Myocyte (in vitro differentiated cells): ENCODE measurements at regions not wholly inside any gene's neighbourhood (a gene's known extent, or its start where the extent isn't known, plus 50 kb on each side); places are given as distances from the start of the nearest gene placed in this dataset.

ENCODE experiments used
- DNase-seq: peaks from one replicate; pipeline ENCODE4 v3.0.0-alpha.2; 2012; ENCODE audit warnings: low read depth

- no peak for DNase-seq
These were observed 160.6 kb upstream of the RGMA start for GRCh38 chr15:93249623-93250022.

GRCh38 chr15:93247466-93248121 is 158.6 kb upstream of the RGMA start:
- DNase-seq = no peak

- no peak for DNase-seq
These were observed 157.5 kb upstream of the RGMA start for GRCh38 chr15:93246266-93247242.

- DNase-seq = no peak
These were observed 156.6 kb upstream of the RGMA start for GRCh38 chr15:93245661-93246042.

GRCh38 chr15:93244696-93245660 is 156.0 kb upstream of the RGMA start:
- no peak for DNase-seq

GRCh38 chr15:93243573-93243972 is 154.6 kb upstream of the RGMA start:
- DNase-seq = no peak

GRCh38 chr15:93241696-93242585 is 152.9 kb upstream of the RGMA start:
- DNase-seq = no peak

- DNase-seq = no peak
These were observed 151.0 kb upstream of the RGMA start for GRCh38 chr15:93239993-93240392.

- no peak for DNase-seq
These were observed 150.6 kb upstream of the RGMA start for GRCh38 chr15:93239591-93239990.

GRCh38 chr15:93238641-93239040 is 149.6 kb upstream of the RGMA start:
- no peak for DNase-seq

GRCh38 chr15:93235926-93236780 is 147.1 kb upstream of the RGMA start:
- DNase-seq = no peak

GRCh38 chr15:93235269-93235668 is 146.3 kb upstream of the RGMA start:
- DNase-seq = no peak

- DNase-seq = no peak
These were observed 144.7 kb upstream of the RGMA start for GRCh38 chr15:93233710-93234109.

GRCh38 chr15:93232845-93233244 is 143.8 kb upstream of the RGMA start:
- no peak for DNase-seq

- no peak for DNase-seq
These were observed 143.0 kb upstream of the RGMA start for GRCh38 chr15:93231994-93232393.

- no peak for DNase-seq
These were observed 142.4 kb upstream of the RGMA start for GRCh38 chr15:93231261-93231925.

- no peak for DNase-seq
These were observed 139.5 kb upstream of the RGMA start for GRCh38 chr15:93228546-93228945.

GRCh38 chr15:93223803-93224202 is 134.8 kb upstream of the RGMA start:
- DNase-seq = no peak

- DNase-seq = no peak
These were observed 132.7 kb upstream of the RGMA start for GRCh38 chr15:93221759-93222158.
